GM20000 (cell line): ENCODE measurements at regions not wholly inside any gene's neighbourhood (a gene's known extent, or its start where the extent isn't known, plus 50 kb on each side); places are given as distances from the start of the nearest gene placed in this dataset.
A peak's percentile ranks its signal among the peaks of the same experiment; 100 is the strongest.

ENCODE experiments used
- DNase-seq: peaks from one replicate; pipeline ENCODE4 v3.0.0; 2012; ENCODE audit warnings: low spot score
- CTCF ChIP-seq: IDR thresholded peaks from 2 replicates; pipeline ENCODE4 v1.5.1; 2012; ENCODE audit warnings: mild to moderate bottlenecking, control low read depth; ENCODE audit errors: extremely low read depth, missing control alignments

GRCh38 chr5:124538931-124539330, 207.5 kb downstream of the ZNF608 start:
- no peak for DNase-seq
- no peak for TF ChIP-seq CTCF

GRCh38 chr5:124538191-124538590, 208.2 kb downstream of the ZNF608 start:
- no peak for DNase-seq
- no peak for TF ChIP-seq CTCF

- TF ChIP-seq CTCF: no peak
- DNase-seq: no peak
These were observed 208.9 kb downstream of the ZNF608 start for GRCh38 chr5:124537522-124537921.

GRCh38 chr5:124537107-124537506, 209.3 kb downstream of the ZNF608 start:
- no peak for TF ChIP-seq CTCF
- DNase-seq: no peak

- DNase-seq: no peak
- TF ChIP-seq CTCF: no peak
These were observed 210.1 kb downstream of the ZNF608 start for GRCh38 chr5:124536333-124536732.

GRCh38 chr5:124530916-124531315, 215.5 kb downstream of the ZNF608 start:
- no peak for TF ChIP-seq CTCF

GRCh38 chr5:124528838-124529237, 217.6 kb downstream of the ZNF608 start:
- DNase-seq: peak; percentile 20
- TF ChIP-seq CTCF: no peak

More at GRCh38 chr5:124530916-124531315, 215.5 kb downstream of the ZNF608 start:
- DNase-seq: no peak
